Panc1 (cell line): ENCODE measurements at regions not wholly inside any gene's neighbourhood (a gene's known extent, or its start where the extent isn't known, plus 50 kb on each side); places are given as distances from the start of the nearest gene placed in this dataset.

Experiments used
- POLR2AphosphoS5 ChIP-seq: IDR thresholded peaks from 2 replicates; pipeline ENCODE4 v1.6.1; 2012; ENCODE audit warnings: mild to moderate bottlenecking, low read depth, low read length, moderate library complexity
- TF ChIP-seq, protein P1 (sequence below): fragments of 450-650 bp; IDR thresholded peaks from 2 replicates; pipeline ENCODE4 v1.5.1; 2017; ENCODE audit warnings: mild to moderate bottlenecking

- TF ChIP-seq POLR2AphosphoS5 = no peak
- TF ChIP-seq, protein P1, sequence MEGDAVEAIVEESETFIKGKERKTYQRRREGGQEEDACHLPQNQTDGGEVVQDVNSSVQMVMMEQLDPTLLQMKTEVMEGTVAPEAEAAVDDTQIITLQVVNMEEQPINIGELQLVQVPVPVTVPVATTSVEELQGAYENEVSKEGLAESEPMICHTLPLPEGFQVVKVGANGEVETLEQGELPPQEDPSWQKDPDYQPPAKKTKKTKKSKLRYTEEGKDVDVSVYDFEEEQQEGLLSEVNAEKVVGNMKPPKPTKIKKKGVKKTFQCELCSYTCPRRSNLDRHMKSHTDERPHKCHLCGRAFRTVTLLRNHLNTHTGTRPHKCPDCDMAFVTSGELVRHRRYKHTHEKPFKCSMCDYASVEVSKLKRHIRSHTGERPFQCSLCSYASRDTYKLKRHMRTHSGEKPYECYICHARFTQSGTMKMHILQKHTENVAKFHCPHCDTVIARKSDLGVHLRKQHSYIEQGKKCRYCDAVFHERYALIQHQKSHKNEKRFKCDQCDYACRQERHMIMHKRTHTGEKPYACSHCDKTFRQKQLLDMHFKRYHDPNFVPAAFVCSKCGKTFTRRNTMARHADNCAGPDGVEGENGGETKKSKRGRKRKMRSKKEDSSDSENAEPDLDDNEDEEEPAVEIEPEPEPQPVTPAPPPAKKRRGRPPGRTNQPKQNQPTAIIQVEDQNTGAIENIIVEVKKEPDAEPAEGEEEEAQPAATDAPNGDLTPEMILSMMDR = no peak
Measured at GRCh38 chr5:110878115-110878514, 139.3 kb downstream of the SLC25A46 start.
